ENCODE measurements at regions not wholly inside any gene's neighbourhood (a gene's known extent, or its start where the extent isn't known, plus 50 kb on each side); places are given as distances from the start of the nearest gene placed in this dataset.

DNA sequence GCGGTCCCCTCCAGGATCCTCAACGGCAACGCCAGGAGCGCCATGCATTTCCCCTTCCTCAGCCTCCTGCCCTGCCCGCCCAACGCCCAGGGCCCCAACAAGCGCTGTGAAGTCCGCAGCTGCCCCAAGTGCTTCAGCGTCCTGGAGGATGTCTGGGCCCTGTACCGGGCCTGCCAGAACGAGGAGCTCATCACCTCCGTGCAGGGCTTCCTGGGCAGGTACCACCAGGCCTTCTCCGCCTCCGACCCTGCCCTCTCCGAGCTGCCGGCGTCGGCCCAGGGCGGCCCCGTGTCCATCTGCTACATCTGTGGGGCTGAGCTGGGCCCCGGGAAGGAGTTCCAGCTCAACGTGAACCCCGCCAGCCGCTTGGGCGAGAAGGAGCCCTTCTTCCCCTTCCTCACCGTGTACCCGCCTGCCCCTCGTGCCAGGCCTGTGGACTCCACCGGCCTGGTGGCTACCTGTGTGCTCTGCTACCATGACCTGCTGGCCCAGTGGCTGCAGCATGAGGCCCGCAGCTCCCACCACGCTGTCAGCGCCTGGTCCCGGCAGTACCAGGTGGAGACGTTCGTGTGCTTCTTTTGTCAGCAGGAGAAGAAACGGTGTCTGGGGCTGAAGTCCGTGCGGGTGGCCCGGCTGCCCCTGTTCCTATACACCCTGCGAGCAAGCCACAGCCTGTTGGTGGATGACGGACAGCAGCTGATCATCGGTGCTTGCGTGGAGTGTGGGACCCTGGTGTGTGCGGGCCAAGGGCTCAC is 58.9 kb upstream of the CIBAR2 start (continued):
- no peak for TF ChIP-seq AHR (CRISPR knock-in tag; IDR thresholded peaks at IDR 0.05)
- TF ChIP-seq CBX5 (CRISPR knock-in tag; IDR thresholded peaks at IDR 0.05; ENCODE audit: borderline replicate concordance): no peak
- TF ChIP-seq ZNF441 (CRISPR knock-in tag; IDR thresholded peaks at IDR 0.05; ENCODE audit: borderline replicate concordance): no peak
- TF ChIP-seq, protein P1, sequence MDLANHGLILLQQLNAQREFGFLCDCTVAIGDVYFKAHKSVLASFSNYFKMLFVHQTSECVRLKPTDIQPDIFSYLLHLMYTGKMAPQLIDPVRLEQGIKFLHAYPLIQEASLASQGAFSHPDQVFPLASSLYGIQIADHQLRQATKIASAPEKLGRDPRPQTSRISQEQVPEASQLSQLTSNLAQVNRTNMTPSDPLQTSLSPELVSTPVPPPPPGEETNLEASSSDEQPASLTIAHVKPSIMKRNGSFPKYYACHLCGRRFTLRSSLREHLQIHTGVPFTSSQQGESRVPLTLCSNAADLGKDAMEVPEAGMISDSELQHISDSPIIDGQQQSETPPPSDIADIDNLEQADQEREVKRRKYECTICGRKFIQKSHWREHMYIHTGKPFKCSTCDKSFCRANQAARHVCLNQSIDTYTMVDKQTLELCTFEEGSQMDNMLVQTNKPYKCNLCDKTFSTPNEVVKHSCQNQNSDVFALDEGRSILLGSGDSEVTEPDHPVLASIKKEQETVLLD (CRISPR knock-in tag; IDR thresholded peaks at IDR 0.05; ENCODE audit: low read depth): no peak
- peak; percentile 35; the same call in 1 of the 2 replicates for TF ChIP-seq MYC (CRISPR knock-in tag; IDR thresholded peaks at IDR 0.05; ENCODE audit: borderline replicate concordance)
- TF ChIP-seq, protein P2, sequence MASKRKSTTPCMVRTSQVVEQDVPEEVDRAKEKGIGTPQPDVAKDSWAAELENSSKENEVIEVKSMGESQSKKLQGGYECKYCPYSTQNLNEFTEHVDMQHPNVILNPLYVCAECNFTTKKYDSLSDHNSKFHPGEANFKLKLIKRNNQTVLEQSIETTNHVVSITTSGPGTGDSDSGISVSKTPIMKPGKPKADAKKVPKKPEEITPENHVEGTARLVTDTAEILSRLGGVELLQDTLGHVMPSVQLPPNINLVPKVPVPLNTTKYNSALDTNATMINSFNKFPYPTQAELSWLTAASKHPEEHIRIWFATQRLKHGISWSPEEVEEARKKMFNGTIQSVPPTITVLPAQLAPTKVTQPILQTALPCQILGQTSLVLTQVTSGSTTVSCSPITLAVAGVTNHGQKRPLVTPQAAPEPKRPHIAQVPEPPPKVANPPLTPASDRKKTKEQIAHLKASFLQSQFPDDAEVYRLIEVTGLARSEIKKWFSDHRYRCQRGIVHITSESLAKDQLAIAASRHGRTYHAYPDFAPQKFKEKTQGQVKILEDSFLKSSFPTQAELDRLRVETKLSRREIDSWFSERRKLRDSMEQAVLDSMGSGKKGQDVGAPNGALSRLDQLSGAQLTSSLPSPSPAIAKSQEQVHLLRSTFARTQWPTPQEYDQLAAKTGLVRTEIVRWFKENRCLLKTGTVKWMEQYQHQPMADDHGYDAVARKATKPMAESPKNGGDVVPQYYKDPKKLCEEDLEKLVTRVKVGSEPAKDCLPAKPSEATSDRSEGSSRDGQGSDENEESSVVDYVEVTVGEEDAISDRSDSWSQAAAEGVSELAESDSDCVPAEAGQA (IDR thresholded peaks at IDR 0.05; ENCODE audit: low read depth): no peak
- TF ChIP-seq, protein P2 (CRISPR knock-in tag; IDR thresholded peaks at IDR 0.05; ENCODE audit: borderline replicate concordance): no peak
- TF ChIP-seq, protein P3, sequence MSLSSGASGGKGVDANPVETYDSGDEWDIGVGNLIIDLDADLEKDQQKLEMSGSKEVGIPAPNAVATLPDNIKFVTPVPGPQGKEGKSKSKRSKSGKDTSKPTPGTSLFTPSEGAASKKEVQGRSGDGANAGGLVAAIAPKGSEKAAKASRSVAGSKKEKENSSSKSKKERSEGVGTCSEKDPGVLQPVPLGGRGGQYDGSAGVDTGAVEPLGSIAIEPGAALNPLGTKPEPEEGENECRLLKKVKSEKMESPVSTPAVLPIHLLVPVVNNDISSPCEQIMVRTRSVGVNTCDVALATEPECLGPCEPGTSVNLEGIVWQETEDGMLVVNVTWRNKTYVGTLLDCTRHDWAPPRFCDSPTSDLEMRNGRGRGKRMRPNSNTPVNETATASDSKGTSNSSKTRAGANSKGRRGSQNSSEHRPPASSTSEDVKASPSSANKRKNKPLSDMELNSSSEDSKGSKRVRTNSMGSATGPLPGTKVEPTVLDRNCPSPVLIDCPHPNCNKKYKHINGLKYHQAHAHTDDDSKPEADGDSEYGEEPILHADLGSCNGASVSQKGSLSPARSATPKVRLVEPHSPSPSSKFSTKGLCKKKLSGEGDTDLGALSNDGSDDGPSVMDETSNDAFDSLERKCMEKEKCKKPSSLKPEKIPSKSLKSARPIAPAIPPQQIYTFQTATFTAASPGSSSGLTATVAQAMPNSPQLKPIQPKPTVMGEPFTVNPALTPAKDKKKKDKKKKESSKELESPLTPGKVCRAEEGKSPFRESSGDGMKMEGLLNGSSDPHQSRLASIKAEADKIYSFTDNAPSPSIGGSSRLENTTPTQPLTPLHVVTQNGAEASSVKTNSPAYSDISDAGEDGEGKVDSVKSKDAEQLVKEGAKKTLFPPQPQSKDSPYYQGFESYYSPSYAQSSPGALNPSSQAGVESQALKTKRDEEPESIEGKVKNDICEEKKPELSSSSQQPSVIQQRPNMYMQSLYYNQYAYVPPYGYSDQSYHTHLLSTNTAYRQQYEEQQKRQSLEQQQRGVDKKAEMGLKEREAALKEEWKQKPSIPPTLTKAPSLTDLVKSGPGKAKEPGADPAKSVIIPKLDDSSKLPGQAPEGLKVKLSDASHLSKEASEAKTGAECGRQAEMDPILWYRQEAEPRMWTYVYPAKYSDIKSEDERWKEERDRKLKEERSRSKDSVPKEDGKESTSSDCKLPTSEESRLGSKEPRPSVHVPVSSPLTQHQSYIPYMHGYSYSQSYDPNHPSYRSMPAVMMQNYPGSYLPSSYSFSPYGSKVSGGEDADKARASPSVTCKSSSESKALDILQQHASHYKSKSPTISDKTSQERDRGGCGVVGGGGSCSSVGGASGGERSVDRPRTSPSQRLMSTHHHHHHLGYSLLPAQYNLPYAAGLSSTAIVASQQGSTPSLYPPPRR (CRISPR knock-in tag; IDR thresholded peaks at IDR 0.05; ENCODE audit: borderline replicate concordance): no peak
- TF ChIP-seq ZNF614 (CRISPR knock-in tag; IDR thresholded peaks at IDR 0.05; ENCODE audit: borderline replicate concordance): no peak
- no peak for TF ChIP-seq FOXA3 (CRISPR knock-in tag; IDR thresholded peaks at IDR 0.05)
- TF ChIP-seq SAP130 (CRISPR knock-in tag; IDR thresholded peaks at IDR 0.05; ENCODE audit: low read depth): peak; percentile 33; the same call in 1 of the 2 replicates
- TF ChIP-seq ZSCAN12 (CRISPR knock-in tag; IDR thresholded peaks at IDR 0.05): no peak
- TF ChIP-seq ZNF3 (CRISPR knock-in tag; IDR thresholded peaks at IDR 0.05): no peak
- TF ChIP-seq SPEN (CRISPR knock-in tag; IDR thresholded peaks at IDR 0.05; ENCODE audit: low read depth): 0 out of 2 replicates have a peak, but pooled peaks have one; percentile 12
- TF ChIP-seq ZBTB8A (CRISPR knock-in tag; IDR thresholded peaks at IDR 0.05; ENCODE audit: borderline replicate concordance, low read depth): no peak
- TF ChIP-seq SCMH1 (CRISPR knock-in tag; IDR thresholded peaks at IDR 0.05; ENCODE audit: borderline replicate concordance): no peak
